ENCODE measurements at regions not wholly inside any gene's neighbourhood (a gene's known extent, or its start where the extent isn't known, plus 50 kb on each side); places are given as distances from the start of the nearest gene placed in this dataset.
"Not testable (repeated sequence)": the region's sequence is repeated elsewhere in the genome, so short reads cannot be mapped to it uniquely, and the experiment has no call there.

- DNase-seq (ENCODE audit: low read depth in 4 of 4, low spot score in 1 of 4): no peak
These were observed 1252.7 kb upstream of the FAM98A start for GRCh38 chr2:34851804-34852203.

GRCh38 chr2:34849827-34850226, 1250.7 kb upstream of the FAM98A start:
- no peak for DNase-seq (ENCODE audit: low read depth in 4 of 4, low spot score in 1 of 4)

DNA sequence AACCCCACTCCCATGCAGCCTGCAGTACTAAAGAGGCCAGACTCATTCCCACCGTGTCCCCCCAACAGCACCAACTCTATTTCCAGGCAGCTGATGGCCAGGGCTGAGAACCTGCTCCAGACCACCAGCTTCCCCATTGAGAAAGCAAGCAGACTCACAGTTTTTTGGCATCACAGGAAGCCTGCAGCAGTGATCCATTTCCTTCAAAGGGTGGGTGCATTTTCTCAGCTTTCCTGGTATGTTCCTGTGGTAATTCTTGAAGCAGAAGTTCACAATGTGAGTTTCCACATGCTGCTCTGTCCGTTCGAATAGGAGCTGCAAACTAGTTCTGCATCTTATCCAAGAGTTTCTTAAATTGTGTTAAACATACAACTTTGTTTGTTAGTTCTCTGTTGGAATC, 1249.6 kb upstream of the FAM98A start:
- DNase-seq (ENCODE audit: low read depth in 4 of 4, low spot score in 1 of 4): no peak

DNA sequence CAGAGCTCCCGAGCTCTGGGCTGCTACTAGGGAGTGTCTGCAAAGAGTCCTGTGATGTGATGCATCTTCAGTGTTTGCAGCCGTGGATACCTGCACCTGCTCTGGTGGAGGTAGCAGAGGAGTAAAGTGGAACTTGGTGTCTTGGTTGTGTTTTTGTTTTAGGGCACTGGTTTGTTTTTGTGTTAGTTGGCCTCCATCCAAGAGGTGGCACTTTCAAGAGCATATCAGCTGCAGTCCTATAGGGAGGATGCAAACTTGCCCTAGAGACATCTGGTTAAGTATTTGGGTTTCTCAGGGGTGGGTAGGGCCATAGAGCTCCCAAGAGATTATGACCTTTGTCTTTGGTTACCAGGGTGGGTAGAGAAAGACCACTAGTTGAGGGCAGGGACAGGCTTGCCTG, 1249.0 kb upstream of the FAM98A start:
- DNase-seq (ENCODE audit: low read depth in 4 of 4, low spot score in 1 of 4): no peak

GRCh38 chr2:34844629-34845028, 1245.5 kb upstream of the FAM98A start:
- no peak for DNase-seq (ENCODE audit: low read depth in 4 of 4, low spot score in 1 of 4)

GRCh38 chr2:34838408-34838807, 1239.3 kb upstream of the FAM98A start:
- no peak for DNase-seq (ENCODE audit: low read depth in 4 of 4, low spot score in 1 of 4)

DNA sequence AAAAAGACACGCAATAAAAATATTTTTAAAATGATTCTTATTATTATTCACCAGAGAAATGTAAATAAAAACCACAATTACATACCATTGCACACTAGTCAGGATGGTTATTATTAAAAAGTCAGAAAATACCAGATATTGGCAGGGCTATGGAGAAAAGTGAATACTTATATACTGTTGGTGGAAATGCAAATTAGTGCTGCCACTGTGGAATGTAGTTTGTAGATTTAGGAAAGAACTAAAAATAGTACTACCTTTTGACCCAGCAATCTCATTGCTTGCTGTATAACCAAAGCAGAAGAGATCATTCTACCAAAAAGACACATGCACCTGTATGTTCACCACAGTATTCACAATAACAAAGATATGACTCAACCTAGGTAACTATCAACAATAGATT, 1237.3 kb upstream of the FAM98A start:
- DNase-seq (ENCODE audit: low read depth in 4 of 4, low spot score in 1 of 4): no peak

DNA sequence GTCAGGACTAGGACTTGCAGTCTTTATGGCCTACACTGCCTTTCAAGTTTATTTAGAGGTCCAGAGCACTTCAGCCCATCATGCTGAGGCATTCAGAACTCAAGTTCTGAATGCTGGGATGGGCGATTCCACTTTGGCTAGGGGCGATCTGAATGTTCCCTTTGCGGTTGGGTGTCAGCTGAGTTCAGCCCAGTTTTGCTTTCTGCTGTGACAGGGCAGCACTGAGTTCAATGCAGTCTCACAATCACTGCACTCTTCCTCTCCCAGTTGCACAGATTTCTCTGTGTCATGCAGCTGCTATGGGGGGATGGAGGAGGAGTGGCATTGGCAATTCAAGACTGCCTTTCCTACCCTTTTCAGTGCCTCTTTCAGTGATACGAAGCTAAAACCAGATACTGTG, 1232.0 kb upstream of the FAM98A start:
- no peak for DNase-seq (ENCODE audit: low read depth in 4 of 4, low spot score in 1 of 4)

DNA sequence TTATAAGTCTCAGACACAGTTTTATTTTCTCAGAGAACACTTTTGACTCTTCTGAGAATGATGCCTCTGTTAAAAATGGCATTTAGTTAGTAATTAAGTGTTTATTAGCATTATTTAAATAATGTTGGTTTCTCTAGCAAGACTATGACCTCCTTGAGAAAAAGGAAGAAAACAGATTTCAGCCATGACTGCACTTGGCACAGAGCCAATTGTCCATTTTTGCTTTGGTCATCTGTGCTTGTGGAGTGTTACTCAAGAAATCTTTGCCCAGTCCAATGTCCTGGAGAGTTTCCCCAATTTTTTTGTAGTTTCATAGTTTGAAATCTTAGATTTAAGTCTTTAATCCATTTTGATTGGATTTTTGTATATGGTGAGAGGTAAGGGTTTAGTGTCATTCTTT, 1229.4 kb upstream of the FAM98A start:
- no peak for DNase-seq (ENCODE audit: low read depth in 4 of 4, low spot score in 1 of 4)

DNA sequence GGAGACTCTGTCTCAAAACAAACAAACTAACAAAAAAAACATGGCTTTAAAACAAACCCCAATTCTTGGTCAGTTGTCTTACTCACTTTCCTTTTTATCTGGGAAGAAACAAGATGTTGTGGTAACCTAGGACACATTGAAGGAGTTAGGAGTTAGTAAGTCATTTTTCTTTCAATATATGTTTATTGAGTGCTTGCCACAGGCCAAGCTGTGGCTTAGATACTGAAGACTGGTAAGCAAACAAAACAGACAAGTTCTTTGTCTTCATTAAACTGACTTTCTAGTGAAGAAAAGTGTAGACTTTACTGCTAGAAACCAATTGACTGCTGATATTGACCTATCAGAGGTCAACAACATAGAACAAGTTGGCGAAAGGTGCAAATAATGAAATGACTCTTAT, 1228.3 kb upstream of the FAM98A start:
- no peak for DNase-seq (ENCODE audit: low read depth in 4 of 4, low spot score in 1 of 4)

GRCh38 chr2:34825686-34826085, 1226.6 kb upstream of the FAM98A start:
- DNase-seq (ENCODE audit: low read depth in 4 of 4, low spot score in 1 of 4): no peak

- DNase-seq (ENCODE audit: low read depth in 4 of 4, low spot score in 1 of 4): no peak
These were observed 1223.5 kb upstream of the FAM98A start for GRCh38 chr2:34822616-34823015.

- no peak for DNase-seq (ENCODE audit: low read depth in 4 of 4, low spot score in 1 of 4)
These were observed 1216.1 kb upstream of the FAM98A start for GRCh38 chr2:34815052-34815741.

- no peak for DNase-seq (ENCODE audit: low read depth in 4 of 4, low spot score in 1 of 4)
These were observed 1211.4 kb upstream of the FAM98A start for GRCh38 chr2:34810456-34810855.

DNA sequence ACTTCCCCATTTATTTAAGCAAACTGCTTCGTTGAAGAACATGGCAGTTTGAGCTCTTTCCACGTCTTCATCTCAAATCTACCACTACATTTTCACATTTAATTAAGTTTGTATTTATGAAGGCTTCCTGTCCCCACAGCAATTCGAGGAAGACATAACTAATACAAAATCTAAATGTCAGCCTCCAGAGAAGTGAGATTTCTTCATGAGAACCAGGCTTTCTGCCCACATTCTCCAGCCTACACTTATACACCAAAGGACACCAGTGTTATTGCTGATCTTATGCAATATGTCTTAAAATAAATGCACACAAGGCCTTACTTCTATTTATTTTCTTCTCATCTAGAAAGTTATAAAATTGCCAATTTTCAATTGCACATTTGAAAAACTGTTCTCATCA, 1209.3 kb upstream of the FAM98A start:
- DNase-seq (ENCODE audit: low read depth in 4 of 4, low spot score in 1 of 4): no peak

DNA sequence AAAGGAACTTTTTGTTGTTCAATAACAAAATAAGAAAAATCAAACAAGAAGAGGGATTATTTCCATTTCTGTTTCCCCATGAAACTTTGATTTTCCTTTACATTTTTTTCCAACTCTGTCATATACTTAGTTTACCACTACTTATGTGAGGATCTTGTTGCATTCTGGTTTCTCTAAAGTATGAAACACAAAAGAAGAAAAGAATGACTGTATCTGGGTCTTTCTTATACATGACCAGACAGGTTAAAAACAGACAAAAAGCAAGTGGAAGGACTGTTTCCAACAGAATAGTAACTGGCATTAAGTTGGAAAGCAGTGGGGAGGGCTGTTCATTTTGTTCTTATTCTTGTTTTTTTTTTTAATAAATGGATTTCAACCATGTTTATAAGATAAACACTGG, 1207.8 kb upstream of the FAM98A start:
- no peak for DNase-seq (ENCODE audit: low read depth in 4 of 4, low spot score in 1 of 4)

DNA sequence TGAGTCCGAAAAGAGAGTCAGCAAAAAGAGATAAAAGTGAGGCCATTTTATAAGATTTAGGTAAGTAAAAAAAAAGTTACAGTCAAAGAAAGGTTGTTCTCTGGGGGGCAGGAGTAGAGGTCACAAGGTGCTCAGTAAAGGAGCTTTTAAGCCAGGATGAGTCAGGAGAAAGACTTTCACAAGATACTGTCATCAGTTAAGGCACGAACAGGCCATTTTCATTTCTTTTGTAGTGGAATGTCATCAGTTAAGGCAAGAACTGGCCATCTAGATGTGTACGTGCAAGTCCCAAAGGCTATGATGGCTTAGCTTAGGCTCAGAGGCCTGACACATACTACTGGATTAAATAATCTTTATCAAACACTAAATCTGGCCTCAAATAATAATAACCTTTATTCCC, 1207.3 kb upstream of the FAM98A start:
- DNase-seq (ENCODE audit: low read depth in 4 of 4, low spot score in 1 of 4): no peak

DNA sequence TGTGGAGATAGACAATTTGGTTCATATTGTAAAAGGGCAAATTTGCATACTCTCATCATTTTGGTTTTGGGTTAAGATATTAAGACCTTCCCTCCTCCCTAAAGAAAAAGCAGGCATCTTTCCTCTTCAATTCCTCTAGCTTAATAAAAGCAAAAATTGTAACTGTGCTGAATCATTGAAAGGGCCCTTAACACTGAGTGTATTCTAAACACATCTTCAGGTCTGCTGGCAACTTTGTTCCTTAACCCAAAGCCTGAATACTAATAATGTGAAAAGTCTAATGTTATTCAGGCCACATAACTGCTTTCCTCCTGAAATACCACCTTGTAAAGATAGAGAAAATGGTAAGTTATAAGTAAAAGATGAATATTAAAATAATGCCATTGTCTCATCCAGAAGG, 1200.5 kb upstream of the FAM98A start:
- DNase-seq (ENCODE audit: low read depth in 4 of 4, low spot score in 1 of 4): no peak

DNA sequence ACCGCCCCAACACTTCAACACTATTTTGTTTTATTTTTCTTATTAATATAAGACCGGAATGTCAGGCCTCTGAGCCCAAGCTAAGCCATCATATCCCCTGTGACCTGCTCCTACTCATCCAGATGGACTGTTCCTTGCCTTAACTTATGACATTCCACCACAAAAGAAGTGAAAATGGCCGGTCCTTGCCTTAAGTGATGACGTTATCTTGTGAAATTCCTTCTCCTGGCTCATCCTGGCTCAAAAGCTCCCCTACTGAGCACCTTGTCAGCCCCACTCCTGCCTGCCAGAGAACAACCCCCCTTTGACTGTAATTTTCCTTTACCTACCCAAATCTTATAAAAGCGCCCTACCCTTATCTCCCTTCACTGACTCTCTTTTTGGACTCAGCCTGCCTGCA, 1196.5 kb upstream of the FAM98A start:
- not testable (repeated sequence) for DNase-seq (ENCODE audit: low read depth in 4 of 4, low spot score in 1 of 4)

GRCh38 chr2:34789169-34789568, 1190.1 kb upstream of the FAM98A start:
- no peak for DNase-seq (ENCODE audit: low read depth in 4 of 4, low spot score in 1 of 4)

- DNase-seq (ENCODE audit: low read depth in 4 of 4, low spot score in 1 of 4): no peak
These were observed 1188.2 kb upstream of the FAM98A start for GRCh38 chr2:34787341-34787740.

- DNase-seq (ENCODE audit: low read depth in 4 of 4, low spot score in 1 of 4): no peak
These were observed 1186.2 kb upstream of the FAM98A start for GRCh38 chr2:34785206-34785785.

DNA sequence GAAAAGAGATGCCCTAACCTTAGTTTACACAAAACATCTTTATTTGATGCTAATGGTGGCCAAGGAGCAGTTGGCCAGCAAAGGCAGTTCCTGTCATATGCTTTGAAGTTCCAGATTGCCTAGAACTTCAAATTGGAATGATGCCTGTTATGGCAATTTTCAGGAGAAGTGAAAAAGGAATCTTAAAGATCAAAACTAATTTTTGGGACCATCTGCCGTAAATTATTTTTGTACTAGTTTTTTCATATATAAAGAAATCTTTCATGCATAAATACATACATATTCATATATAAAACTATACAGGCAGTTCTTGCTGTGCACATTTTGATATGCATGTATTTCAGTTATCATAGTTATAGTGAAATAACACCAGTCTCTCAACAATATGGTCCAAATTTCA, 1185.6 kb upstream of the FAM98A start:
- no peak for DNase-seq (ENCODE audit: low read depth in 4 of 4, low spot score in 1 of 4)
